HG03558 (cell line): ENCODE measurements at regions not wholly inside any gene's neighbourhood (a gene's known extent, or its start where the extent isn't known, plus 50 kb on each side); places are given as distances from the start of the nearest gene placed in this dataset.

Source experiments
- ATAC-seq: cut with Tn5 transposase; IDR thresholded peaks from one replicate; pipeline ENCODE4 v1.9.1; 2021; ENCODE audit warnings: moderate number of reproducible peaks; ENCODE audit not compliant: unreplicated experiment; ENCODE audit errors: extremely low read depth

DNA sequence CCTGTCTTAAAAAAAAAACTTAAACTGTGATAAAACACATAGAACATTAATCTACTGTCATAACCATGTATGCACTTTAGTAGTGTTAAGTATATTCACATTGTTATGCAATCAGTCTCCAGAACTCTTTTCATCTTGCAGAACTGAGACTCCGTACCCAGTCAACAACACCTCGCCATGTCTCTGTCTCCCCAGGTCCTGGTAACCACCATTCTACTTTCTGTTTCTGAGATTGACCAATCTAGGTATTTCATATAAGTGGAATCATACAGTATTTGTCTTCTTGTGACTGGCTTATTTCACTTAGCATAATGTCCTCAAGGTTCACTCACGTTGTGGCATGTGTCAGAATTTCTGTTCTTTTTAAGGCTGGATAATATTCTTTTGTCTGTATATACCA is 290.8 kb upstream of the CXCR4 start:
- ATAC-seq = no peak

DNA sequence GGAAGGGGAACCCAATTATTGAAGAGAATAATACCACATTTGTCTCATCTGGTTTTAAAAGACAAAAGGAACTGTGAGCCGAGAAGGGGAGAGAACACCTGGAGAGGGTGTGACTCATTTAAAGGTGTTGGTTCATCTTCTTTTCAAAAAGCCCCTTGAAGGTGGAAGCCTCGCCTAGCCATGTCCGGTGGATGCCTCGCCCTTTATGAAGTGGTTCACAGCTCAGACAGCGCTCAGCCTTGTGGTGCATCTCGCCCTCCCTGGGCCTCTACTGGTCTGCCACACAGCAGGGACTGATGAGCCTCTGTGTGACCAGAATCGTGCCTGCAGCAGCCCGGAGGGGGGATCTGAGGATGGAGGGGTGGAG is 290.0 kb upstream of the CXCR4 start:
- no peak for ATAC-seq

DNA sequence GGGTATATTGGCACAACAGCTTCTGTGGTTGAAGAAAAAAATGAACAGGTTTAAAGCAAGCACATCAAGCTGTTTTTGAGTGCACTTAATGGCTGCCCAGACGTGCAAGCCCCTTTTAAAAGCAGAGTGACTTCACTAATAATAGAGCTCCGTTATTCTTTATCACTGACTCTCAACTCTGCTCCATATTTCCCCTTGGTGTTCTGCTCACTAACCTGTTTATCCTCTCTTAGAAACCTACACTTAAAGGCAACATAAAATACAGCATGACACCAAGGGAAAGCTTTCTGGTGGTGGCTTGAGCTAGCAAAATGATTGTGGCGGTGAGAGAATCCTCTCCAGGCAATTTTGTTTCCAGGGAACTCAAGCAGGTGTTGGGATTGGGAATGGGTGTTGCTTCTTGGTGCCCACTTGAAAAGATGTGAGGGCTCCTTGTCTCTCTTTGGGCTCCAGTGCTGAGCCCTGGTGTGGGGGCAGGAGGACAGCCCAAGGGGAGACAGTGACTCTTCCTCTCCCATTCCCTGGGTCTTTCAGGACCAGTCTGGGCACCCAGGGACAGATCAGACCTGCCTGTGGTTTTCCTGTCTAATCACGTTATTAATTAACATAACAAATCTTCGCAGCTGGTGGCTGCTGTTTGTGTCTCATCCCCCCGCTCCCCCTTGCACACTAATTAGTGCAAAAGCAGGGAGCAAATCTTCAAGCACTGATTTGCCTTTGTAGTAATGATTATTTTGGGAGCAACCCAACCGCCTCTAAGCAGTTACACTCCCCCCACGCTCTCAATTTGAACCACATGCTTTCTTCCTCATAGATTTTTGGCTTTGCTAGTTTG is 289.4 kb upstream of the CXCR4 start:
- no peak for ATAC-seq

DNA sequence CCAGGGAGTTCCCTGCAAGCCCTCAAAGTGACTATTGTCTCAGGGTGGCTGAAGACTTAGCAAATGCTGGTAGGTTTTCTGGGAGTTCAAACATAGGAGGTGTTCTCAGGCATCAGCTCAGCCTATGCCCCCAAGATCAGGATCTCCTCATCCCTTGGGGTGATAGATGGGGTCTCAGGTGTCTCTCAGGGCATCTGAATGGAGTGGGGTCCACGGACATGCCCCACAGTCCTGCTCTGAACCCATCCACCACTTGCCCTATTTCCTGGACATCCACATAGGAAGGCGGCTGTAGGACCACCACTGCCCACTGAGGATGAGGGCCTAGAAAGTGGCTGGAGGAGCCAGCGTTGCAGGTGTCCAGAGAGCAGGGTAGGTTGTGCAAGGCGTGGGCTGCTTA is 287.0 kb upstream of the CXCR4 start:
- ATAC-seq = no peak

DNA sequence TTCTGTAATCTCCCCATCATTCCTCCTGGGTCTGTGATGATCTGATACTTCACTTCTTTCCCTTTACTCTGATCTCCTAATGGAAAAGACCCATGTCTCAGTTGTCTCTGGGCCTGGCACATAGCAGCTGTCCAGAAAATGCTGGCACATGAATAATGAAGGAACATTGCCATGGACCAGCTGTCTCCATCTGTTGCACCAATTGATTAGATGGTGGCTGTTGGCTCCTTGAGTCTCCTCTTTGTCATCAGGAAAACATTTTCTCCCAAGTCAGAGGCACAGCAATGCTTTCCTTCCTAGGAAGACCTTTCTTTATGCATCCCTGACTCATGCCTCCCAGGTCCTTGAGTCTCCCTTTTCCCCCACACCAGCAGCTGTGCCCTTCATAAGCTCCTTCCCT is 286.2 kb upstream of the CXCR4 start:
- no peak for ATAC-seq

DNA sequence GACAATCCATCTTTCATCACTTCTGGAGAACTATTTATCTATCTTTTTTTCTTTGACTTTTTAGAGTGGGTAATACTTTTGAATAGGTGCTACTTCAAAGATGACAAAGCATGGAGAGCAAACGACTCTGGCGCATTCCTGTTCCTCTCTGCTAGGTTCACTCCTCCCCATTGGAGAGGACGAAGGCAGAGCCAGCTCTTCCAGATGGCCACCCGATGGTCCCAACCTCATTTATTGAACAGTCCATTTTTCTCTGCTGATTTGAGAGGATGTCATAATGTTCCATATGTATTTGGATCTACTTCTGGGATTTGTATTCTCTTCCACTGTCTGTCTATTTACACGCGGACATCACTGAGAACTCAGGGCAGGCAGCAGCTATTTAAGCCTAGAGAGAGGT is 284.3 kb upstream of the CXCR4 start:
- no peak for ATAC-seq

DNA sequence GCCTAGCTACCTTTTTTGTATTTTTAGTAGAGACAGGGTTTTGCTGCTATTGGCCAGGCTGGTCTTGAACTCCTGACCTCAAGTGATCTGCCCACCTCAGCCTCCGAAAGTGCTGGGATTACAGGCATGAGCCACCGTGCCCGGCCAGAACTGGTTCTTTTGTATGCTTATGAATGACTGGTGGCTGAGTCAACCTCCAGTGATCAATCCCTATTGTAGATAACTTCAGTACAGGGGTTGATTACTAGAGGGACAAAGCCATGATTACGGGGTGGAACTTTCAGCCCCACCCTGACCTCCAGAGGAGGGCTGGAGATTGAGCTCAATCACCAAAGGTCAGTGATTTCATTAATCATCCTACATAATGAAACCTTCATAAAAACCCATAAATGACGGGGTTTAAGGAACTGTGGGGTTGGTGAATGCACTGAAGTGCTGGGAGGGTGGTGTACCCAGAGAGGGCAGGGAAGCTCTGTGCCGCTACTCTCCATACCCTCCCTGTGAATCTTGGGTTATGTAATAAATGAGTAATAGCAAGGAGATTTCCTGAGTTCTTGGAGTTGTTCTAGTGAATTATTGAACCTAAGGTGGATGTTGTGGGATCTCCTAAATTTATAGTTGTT is 281.8 kb upstream of the CXCR4 start:
- no peak for ATAC-seq

DNA sequence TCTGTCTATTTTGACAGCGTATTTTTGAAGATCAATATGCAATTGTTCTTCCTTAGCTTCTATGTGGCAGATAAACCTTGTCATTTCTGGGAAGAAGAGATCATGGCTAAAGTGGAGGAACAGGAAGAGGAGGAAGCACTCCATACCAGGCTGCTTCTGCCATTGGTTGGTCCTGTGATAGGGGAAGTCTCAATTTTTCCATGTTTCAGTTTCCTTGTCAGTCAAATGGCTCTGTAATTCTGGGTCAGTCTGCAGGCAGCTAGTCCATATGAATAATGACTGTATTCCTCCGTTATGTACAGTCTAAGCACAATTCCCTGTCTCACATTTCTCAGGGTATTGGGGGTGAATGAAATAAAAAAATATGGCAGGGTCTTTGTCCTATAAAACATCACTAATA is 277.6 kb upstream of the CXCR4 start:
- ATAC-seq = no peak

DNA sequence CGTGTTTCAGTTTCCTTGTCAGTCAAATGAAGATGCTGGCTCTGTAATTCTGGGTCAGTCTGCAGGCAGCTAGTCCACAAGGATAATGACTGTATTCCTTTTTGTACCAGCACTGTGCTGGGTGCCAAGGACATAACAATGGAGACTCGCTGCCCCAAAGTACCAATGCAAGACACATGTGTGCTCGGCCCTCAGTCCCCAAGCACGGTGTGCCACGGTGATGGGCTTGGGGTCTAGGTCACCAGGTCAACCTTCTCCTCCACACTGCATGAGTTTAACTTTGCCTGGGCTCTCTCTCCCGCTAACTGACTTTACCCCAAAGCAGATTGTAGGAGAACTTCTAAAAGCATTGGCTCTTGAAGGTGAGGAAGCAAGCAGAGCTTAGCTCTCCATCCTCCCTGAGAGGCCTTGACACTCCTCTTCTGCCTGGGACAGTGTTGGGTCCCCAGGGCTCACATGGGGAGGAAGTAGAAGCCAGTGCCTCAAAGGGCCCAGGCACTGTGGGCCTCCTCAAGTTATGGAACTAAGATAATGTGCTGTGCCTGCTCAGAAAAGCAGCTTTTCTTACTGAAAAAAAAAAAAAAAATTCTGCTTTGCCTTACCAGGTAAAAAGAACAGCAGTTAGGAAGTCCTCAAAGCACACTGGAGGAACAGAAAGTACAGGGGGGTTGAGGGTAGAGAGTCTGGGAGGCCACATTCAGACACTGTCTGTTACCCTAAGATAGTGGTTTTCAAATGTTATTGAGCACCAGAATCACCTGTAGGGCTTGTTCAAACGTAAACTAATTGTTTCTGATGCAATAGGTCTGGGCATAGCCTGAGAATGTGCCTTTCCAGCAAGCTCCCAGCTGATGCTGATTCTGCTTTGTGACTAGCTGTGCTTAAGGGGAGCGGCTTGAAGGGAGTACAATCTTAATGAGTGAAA is 276.4 kb upstream of the CXCR4 start:
- no peak for ATAC-seq

DNA sequence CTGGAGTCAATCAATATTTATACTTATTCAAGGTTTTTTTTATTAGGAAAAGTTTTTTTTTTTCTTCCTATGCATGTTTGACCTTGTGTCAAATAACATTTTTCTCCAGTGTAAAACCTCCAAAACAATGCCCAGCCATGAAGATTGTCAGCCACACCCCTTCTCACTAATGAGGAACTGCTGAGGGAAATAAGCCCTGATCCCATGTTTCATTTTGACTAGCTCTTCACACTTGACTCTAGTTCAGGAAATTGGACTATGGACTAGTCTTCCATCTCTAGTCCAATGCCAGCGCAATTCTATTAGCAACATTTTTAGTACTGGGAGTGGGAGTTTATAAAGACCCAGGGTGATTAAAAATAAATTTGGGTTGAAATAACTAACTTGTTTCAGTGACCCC is 275.6 kb upstream of the CXCR4 start:
- no peak for ATAC-seq

DNA sequence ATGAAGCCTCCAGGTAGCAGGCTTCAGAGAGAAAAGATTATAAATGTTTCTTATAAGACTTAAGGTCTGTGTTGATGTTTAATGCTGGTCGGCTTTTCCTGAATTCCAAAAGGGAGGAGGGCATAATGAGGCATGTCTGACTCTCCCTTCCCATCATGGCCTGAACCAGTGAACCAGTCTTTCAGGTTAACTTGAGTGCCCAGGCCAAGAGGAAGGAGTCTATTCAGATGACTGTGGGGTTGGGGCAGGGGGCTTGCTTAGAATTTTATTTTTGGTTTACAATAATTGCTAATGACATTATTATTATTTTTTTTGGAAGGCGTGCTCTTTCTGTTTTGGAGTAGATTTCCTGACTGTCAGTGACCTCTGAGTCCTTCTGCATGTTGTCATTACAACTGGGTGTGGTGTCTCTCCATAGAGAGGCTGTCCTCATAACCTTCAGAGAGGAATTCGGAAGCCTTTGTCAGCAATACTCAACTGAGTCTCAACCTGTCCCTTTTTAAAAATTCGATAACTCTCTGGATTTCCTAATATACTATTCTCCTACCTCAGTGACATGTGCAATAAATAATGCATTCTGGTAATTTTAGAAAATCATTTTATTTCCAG is 275.1 kb upstream of the CXCR4 start:
- ATAC-seq = no peak

DNA sequence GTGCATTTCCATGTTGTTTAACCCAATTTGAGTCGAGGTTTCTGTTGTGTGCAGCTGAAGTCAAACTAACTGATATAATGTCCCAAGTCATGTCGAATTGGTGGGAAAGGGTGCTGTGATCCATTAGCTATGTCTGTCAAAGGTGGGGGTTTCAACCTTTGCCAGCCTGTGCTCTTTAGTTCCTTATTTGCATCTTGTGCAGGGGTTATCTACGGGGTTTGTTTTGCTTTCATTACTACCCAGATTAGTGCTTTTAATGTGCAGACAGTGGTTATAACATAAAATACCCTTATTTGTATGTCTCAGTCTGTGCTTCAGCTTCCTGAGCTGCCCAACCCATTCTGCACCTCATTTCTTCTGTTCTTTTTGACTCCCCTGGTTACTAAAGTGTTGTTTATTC is 271.9 kb upstream of the CXCR4 start:
- ATAC-seq = peak; percentile 80

DNA sequence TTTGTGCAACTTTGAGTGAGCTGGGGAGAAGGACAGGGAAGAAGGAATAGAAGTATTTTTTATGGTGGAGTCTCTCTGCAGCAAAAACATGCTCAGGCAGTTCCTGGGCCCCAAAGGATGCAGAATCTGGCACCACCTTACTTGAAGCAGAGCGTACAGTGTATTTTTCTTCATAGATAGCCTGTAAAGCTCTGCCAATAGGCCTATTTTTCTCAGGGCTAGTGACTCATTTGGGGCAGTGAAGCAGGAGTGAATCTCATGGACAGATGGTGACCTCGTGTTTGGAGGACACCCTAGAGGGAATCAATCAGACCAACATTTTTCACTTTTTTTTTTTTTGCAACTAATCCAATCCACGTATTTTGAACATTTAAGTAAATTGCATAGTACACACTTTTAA is 268.1 kb upstream of the CXCR4 start:
- ATAC-seq = no peak

DNA sequence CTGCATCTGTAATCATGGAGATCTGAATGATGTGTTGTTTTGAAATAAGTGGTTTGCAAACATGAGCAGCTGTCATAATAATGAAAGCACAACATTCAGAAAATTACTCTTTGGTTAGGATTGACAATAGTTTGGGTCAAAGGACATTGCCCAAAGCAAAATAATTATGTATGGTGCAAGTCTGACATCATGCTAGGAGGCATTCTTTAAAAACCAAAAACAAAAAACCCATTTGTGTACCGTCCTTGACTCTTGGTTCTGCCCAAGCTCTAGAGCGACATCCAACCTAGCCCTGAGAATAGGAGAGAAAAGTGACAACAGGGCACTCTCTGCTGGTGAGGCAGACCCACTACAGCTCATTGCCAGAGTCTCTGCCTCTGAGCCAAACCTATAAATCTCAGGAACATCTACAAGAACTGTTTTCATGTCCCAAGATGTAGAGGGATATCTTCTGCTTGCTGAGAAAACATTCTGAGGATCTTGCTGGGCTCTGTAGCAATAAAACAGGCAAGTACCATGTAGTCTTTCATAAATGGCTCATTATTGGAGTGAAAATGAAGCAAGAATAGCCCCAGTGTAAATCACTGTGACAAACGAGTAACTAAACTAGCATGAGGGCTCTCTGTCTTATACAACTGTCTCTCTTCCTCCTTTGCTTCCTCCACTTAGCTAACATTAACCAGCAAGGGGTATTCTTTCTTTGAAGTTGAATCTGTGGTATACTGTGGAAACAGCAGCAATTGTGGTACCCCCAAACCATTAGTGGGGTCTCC is 266.8 kb upstream of the CXCR4 start:
- ATAC-seq = peak; percentile 21

DNA sequence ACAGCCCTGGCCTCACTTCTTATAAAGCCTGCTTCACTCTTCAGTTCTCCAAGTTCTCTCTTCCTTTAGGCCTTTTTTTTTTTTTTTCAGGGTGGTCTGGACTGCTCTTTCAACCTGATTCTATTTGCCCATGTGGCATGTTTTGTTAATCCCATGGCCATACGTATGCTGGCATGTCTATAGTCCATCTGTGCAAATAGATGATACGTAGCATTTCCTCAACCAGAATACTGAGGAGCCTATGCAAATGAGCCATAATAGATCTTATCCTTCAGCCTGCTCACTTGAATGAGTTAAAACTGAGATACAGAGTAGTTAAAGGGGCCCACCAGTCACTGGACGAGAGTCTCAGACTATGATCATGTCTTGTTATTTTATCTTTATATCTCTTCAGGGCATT is 265.2 kb upstream of the CXCR4 start:
- no peak for ATAC-seq

DNA sequence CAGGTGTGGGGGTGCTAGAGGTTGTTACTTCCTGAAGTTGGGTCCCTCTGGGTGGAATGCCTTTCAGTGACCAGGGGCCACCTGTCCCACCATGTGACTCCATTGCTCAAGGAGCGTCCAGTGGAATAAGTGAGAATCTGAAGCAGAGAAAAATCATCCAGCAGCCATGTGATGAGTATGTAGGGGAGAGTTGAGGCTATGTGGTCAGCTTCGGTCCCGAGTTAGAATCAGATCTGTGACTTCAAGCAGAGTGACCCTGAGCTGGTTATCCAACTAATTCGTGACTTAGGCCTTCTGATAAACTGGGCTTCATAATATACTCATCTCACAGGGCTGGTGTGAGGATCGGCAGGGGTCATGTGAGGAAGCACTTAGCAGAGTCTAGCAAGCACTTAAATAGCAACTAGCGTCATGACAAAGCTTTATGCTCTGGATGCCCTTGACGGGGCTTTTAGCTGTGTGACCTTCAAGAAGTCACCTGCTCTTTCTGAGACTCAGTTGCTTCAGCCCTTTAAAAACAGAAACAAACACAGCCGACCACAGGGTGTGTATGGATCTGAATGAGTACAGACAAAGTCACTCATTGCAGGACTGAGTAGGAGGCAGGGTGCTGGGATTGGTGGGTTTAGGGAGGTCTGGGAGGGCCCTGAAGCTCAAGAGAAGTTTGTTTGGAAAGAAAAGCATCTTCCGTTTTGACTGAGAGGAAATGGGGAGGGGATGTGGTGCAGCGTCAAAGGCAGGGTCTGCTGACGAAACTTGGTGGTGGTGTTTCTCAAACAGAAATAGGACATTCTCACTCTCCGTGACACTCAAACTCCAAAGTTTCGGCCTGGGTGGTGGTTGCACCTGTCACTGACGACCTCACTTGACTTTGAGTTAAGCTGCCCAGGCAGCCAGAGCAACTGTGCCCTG is 264.0 kb upstream of the CXCR4 start:
- peak; percentile 64 for ATAC-seq

DNA sequence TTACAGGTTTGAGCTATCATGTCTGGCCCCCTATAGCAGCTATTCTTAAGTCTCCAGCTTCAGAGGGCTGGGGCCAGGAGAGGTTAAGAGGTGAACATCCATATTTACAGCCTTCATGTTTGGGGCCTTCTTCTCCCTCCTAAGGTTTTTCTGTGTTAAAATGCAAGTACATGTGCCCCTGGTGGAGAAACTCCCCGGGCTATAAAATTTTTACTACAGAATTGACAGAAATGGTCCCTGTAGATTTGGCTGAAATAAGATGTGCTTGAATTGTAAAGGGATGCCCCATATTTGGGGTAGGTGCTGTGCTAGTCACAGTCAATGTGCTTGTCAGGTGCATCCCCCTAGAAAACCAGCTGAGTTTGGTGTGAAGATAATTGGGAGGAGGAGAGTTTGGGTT is 263.3 kb upstream of the CXCR4 start:
- ATAC-seq = no peak

DNA sequence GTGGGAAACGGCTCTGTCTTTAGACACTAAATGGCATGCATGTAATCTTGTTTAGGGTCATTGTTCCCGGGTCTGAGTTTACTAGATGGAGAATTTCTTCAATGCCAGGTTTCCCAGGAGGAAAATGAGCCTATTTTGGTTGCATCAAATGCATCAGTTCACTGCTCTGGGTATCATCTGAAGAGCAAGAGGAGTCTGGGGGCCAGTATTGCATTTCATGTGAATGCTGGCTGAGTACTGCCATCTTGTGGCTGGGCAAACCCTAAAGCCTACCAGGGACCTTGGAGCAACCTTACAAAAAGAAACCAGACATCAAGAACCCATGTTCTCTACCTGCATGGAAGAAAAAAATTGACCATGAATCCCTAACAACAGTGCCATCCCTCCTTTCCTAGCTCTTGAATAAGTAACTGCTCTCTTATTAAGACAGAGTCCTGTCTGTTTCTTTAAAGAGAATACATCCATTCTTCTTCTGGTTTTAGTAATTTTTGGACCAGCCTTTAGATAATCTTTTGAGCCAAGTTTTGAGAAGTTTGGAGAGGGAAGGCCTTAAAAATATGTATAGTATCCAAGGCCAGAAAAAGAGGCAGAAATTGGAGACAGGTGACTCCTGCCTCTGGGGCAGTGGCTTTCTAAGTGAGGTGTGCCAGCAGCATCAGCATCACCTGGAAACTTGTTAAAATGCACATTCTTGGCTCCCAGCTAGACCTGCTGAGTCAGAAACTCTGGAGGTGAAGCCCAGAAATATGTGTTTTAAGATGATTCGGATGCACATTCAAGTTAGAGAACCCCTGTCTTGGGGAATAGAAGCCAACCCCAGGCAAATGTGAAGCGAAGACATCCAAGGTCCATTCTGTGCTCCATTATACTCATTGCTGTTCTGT is 261.0 kb upstream of the CXCR4 start:
- no peak for ATAC-seq
